GM23338 (cell line): ENCODE measurements at regions not wholly inside any gene's neighbourhood (a gene's known extent, or its start where the extent isn't known, plus 50 kb on each side); places are given as distances from the start of the nearest gene placed in this dataset.

Experiments used
- ATAC-seq: fragments of 200-7000 bp; cut with Tn5 transposase; 3 replicates; pipeline ENCODE4 v1.9.1; 2020
- DNase-seq: peaks from one replicate; pipeline ENCODE4 v3.0.0-alpha.2; 2015; ENCODE audit warnings: low spot score
- H2AFZ ChIP-seq: fragments of 200-600 bp; sonication (generic); 2 replicates; pipeline ENCODE4 v1.8.0; 2016; ENCODE audit warnings: antibody characterized with exemption, mild to moderate bottlenecking, moderate library complexity
- H3F3A ChIP-seq: fragments of 200-600 bp; sonication (generic); replicated peaks from 2 replicates; pipeline ENCODE4 v1.8.0; 2017; ENCODE audit warnings: antibody characterized with exemption, mixed run types, low read depth
- H3K27ac ChIP-seq: fragments of 200-600 bp; sonication (generic); 2 replicates; pipeline ENCODE4 v1.6.1; 2016; ENCODE audit warnings: low read depth
- H3K27me3 ChIP-seq: fragments of 200-600 bp; sonication (generic); 2 replicates; pipeline ENCODE4 v1.8.0; 2016; ENCODE audit warnings: mild to moderate bottlenecking, mixed run types, moderate library complexity; ENCODE audit not compliant: insufficient read depth
- H3K36me3 ChIP-seq: fragments of 200-600 bp; sonication (generic); 2 replicates; pipeline ENCODE4 v1.8.0; 2016; ENCODE audit warnings: mild to moderate bottlenecking; ENCODE audit not compliant: insufficient read depth
- H3K4me1 ChIP-seq: fragments of 200-600 bp; sonication (generic); 2 replicates; pipeline ENCODE4 v1.8.0; 2016; ENCODE audit warnings: mild to moderate bottlenecking, moderate library complexity; ENCODE audit not compliant: insufficient read depth
- H3K4me2 ChIP-seq: fragments of 200-600 bp; sonication (generic); 2 replicates; pipeline ENCODE4 v1.7.1; 2017; ENCODE audit warnings: mixed run types
- H3K4me3 ChIP-seq: fragments of 200-600 bp; sonication (generic); 2 replicates; pipeline ENCODE4 v1.6.1; 2016; ENCODE audit warnings: mixed run types
- H3K79me2 ChIP-seq: fragments of 200-600 bp; sonication (generic); replicated peaks from 2 replicates; pipeline ENCODE4 v1.8.0; 2017; ENCODE audit warnings: mild to moderate bottlenecking; ENCODE audit not compliant: insufficient read depth
- H3K9me2 ChIP-seq: fragments of 200-600 bp; sonication (generic); 2 replicates; pipeline ENCODE4 v1.8.0; 2017; ENCODE audit not compliant: insufficient read depth
- H4K20me1 ChIP-seq: fragments of 200-600 bp; sonication (generic); replicated peaks from 2 replicates; pipeline ENCODE4 v1.8.0; 2017; ENCODE audit warnings: mild to moderate bottlenecking; ENCODE audit not compliant: insufficient read depth
- H3K27ac Mint-ChIP-seq: 2 replicates; pipeline ENCODE4 v1.8.0; 2020; ENCODE audit warnings: inconsistent platforms, mild to moderate bottlenecking, moderate library complexity, mixed read lengths
- H3K27me3 Mint-ChIP-seq: 3 replicates; pipeline ENCODE4 v1.8.0; 2022; ENCODE audit warnings: low read depth, mild to moderate bottlenecking, moderate library complexity, mixed read lengths, inconsistent platforms; ENCODE audit not compliant: insufficient read depth, poor library complexity
- H3K36me3 Mint-ChIP-seq: 3 replicates; pipeline ENCODE4 v1.8.0; 2021; ENCODE audit warnings: low read depth, mild to moderate bottlenecking, inconsistent platforms, moderate library complexity, mixed read lengths
- H3K4me1 Mint-ChIP-seq: 3 replicates; pipeline ENCODE4 v1.8.0; 2020; ENCODE audit warnings: mild to moderate bottlenecking, inconsistent platforms, mixed read lengths
- H3K4me3 Mint-ChIP-seq: 3 replicates; pipeline ENCODE4 v1.8.0; 2021; ENCODE audit warnings: moderate library complexity, mild to moderate bottlenecking, inconsistent platforms, mixed read lengths
- H3K9me3 Mint-ChIP-seq: 3 replicates; pipeline ENCODE4 v1.8.0; 2020; ENCODE audit warnings: moderate library complexity, mild to moderate bottlenecking, inconsistent platforms, mixed read lengths
- CREB1 ChIP-seq: fragments of 250-450 bp; sonication (Bioruptor Pico); IDR thresholded peaks from 2 replicates; pipeline ENCODE4 v1.5.0; 2020; ENCODE audit warnings: low read depth, mild to moderate bottlenecking, moderate library complexity
- EZH2 ChIP-seq: fragments of 200-600 bp; sonication (generic); IDR thresholded peaks from one replicate; pipeline ENCODE4 v1.8.0; 2017; ENCODE audit warnings: antibody characterized with exemption, mild to moderate bottlenecking, low read depth; ENCODE audit not compliant: unreplicated experiment
- EZH2phosphoT487 ChIP-seq: fragments of 200-600 bp; sonication (generic); IDR thresholded peaks from one replicate; pipeline ENCODE4 v1.8.1; 2018; ENCODE audit warnings: antibody characterized with exemption; ENCODE audit not compliant: unreplicated experiment
- JUNB ChIP-seq: IDR thresholded peaks from one replicate; pipeline ENCODE4 v1.6.1; 2016; ENCODE audit warnings: antibody characterized with exemption; ENCODE audit not compliant: unreplicated experiment
- NANOG ChIP-seq: IDR thresholded peaks from 2 replicates; pipeline ENCODE4 v1.6.1; 2016; ENCODE audit warnings: antibody characterized with exemption, borderline replicate concordance
- POLR2AphosphoS5 ChIP-seq: IDR thresholded peaks from 2 replicates; pipeline ENCODE4 v1.6.1; 2016; ENCODE audit warnings: antibody characterized with exemption, low read depth
- STAT1 ChIP-seq: IDR thresholded peaks from one replicate; pipeline ENCODE4 v1.6.1; 2016; ENCODE audit warnings: antibody characterized with exemption; ENCODE audit not compliant: unreplicated experiment
- ZNF114 ChIP-seq: fragments of 250-450 bp; sonication (Bioruptor Pico); IDR thresholded peaks from 2 replicates; pipeline ENCODE4 v1.5.0; 2020; ENCODE audit warnings: mild to moderate bottlenecking, moderate library complexity
- ZNF331 ChIP-seq: fragments of 250-450 bp; sonication (Bioruptor Pico); IDR thresholded peaks from 2 replicates; pipeline ENCODE4 v1.5.0; 2020; ENCODE audit warnings: low read depth, mild to moderate bottlenecking, moderate library complexity
- TF ChIP-seq, protein P1 (sequence below), 2 experiments: fragments of 200-600 bp in 1 of 2; sonication (generic) in 1 of 2; conservative IDR thresholded peaks; 2 replicates each; pipeline versions ENCODE4 v1.5.1 to v1.6.1; 2016 to 2017; ENCODE audit warnings: antibody characterized with exemption in 2 of 2, low read depth in 2 of 2, mild to moderate bottlenecking in 2 of 2, moderate library complexity in 1 of 2
- TF ChIP-seq, protein P2 (sequence below): fragments of 250-450 bp; sonication (Bioruptor Pico); IDR thresholded peaks from 2 replicates; pipeline ENCODE4 v1.5.0; 2020; ENCODE audit warnings: mild to moderate bottlenecking, moderate library complexity
- TF ChIP-seq, protein P3 (sequence below): IDR thresholded peaks from 2 replicates; pipeline ENCODE4 v1.6.1; 2016; ENCODE audit warnings: antibody characterized with exemption

DNA sequence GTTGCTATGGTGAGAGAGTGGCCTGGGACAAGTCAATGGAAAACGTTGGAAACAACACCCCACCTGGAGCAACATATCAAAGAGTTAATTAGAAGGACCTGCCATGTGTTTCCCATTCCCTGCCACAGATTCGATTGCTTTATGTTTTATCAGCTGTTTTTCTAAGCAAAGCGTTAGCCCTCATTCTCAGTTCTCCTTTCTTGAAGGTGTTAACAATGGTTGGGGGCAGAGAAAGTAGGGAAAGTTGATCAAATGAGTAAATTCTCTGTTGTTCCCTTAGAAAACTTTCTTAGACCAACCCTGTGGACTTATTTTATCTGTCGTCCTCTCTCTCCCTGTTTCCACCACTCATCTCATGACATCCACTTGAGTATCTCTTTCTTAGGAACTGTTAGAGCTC lies 102.5 kb downstream of the ADAMTS15 start:
- H3K4me1 Mint-ChIP-seq: peaks cover 9% of the 10 kb centered on the region; the same call in 2 of the 3 replicates
- H4K20me1 ChIP-seq: no peaks in the 10 kb centered on the region
- H3K4me3 ChIP-seq: no peak overlapping the region
- H3K79me2 ChIP-seq: no peaks in the 10 kb centered on the region
- DNase-seq: no peak
- H3K4me1 ChIP-seq: peaks cover 14% of the 10 kb centered on the region; the same call in 1 of the 2 replicates
- H3K4me2 ChIP-seq: no peak overlapping the region
- TF ChIP-seq, protein P1, sequence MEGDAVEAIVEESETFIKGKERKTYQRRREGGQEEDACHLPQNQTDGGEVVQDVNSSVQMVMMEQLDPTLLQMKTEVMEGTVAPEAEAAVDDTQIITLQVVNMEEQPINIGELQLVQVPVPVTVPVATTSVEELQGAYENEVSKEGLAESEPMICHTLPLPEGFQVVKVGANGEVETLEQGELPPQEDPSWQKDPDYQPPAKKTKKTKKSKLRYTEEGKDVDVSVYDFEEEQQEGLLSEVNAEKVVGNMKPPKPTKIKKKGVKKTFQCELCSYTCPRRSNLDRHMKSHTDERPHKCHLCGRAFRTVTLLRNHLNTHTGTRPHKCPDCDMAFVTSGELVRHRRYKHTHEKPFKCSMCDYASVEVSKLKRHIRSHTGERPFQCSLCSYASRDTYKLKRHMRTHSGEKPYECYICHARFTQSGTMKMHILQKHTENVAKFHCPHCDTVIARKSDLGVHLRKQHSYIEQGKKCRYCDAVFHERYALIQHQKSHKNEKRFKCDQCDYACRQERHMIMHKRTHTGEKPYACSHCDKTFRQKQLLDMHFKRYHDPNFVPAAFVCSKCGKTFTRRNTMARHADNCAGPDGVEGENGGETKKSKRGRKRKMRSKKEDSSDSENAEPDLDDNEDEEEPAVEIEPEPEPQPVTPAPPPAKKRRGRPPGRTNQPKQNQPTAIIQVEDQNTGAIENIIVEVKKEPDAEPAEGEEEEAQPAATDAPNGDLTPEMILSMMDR (conservative IDR thresholded peaks at IDR 0.05; ENCODE audit: low read depth in 2 of 2): no peak
- TF ChIP-seq ZNF114 (CRISPR knock-in tag) (no peak), JUNB (no peak), ZNF331 (CRISPR knock-in tag) (no peak), EZH2phosphoT487 (no peak), EZH2 (no peak), NANOG (no peak), POLR2AphosphoS5 (no peak), STAT1 (no peak), CREB1 (CRISPR knock-in tag) (no peak)
- TF ChIP-seq, protein P2, sequence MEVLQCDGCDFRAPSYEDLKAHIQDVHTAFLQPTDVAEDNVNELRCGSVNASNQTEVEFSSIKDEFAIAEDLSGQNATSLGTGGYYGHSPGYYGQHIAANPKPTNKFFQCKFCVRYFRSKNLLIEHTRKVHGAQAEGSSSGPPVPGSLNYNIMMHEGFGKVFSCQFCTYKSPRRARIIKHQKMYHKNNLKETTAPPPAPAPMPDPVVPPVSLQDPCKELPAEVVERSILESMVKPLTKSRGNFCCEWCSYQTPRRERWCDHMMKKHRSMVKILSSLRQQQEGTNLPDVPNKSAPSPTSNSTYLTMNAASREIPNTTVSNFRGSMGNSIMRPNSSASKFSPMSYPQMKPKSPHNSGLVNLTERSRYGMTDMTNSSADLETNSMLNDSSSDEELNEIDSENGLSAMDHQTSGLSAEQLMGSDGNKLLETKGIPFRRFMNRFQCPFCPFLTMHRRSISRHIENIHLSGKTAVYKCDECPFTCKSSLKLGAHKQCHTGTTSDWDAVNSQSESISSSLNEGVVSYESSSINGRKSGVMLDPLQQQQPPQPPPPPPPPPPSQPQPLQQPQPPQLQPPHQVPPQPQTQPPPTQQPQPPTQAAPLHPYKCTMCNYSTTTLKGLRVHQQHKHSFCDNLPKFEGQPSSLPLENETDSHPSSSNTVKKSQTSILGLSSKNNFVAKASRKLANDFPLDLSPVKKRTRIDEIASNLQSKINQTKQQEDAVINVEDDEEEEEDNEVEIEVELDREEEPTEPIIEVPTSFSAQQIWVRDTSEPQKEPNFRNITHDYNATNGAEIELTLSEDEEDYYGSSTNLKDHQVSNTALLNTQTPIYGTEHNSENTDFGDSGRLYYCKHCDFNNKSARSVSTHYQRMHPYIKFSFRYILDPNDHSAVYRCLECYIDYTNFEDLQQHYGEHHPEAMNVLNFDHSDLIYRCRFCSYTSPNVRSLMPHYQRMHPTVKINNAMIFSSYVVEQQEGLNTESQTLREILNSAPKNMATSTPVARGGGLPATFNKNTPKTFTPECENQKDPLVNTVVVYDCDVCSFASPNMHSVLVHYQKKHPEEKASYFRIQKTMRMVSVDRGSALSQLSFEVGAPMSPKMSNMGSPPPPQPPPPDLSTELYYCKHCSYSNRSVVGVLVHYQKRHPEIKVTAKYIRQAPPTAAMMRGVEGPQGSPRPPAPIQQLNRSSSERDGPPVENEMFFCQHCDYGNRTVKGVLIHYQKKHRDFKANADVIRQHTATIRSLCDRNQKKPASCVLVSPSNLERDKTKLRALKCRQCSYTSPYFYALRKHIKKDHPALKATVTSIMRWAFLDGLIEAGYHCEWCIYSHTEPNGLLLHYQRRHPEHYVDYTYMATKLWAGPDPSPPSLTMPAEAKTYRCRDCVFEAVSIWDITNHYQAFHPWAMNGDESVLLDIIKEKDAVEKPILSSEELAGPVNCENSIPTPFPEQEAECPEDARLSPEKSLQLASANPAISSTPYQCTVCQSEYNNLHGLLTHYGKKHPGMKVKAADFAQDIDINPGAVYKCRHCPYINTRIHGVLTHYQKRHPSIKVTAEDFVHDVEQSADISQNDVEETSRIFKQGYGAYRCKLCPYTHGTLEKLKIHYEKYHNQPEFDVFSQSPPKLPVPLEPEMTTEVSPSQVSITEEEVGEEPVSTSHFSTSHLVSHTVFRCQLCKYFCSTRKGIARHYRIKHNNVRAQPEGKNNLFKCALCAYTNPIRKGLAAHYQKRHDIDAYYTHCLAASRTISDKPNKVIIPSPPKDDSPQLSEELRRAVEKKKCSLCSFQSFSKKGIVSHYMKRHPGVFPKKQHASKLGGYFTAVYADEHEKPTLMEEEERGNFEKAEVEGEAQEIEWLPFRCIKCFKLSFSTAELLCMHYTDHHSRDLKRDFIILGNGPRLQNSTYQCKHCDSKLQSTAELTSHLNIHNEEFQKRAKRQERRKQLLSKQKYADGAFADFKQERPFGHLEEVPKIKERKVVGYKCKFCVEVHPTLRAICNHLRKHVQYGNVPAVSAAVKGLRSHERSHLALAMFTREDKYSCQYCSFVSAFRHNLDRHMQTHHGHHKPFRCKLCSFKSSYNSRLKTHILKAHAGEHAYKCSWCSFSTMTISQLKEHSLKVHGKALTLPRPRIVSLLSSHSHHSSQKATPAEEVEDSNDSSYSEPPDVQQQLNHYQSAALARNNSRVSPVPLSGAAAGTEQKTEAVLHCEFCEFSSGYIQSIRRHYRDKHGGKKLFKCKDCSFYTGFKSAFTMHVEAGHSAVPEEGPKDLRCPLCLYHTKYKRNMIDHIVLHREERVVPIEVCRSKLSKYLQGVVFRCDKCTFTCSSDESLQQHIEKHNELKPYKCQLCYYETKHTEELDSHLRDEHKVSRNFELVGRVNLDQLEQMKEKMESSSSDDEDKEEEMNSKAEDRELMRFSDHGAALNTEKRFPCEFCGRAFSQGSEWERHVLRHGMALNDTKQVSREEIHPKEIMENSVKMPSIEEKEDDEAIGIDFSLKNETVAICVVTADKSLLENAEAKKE (CRISPR knock-in tag): no peak
- TF ChIP-seq, protein P3, sequence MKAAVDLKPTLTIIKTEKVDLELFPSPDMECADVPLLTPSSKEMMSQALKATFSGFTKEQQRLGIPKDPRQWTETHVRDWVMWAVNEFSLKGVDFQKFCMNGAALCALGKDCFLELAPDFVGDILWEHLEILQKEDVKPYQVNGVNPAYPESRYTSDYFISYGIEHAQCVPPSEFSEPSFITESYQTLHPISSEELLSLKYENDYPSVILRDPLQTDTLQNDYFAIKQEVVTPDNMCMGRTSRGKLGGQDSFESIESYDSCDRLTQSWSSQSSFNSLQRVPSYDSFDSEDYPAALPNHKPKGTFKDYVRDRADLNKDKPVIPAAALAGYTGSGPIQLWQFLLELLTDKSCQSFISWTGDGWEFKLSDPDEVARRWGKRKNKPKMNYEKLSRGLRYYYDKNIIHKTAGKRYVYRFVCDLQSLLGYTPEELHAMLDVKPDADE: no peak
- H3K9me3 Mint-ChIP-seq: no peaks in the 10 kb centered on the region
- ATAC-seq: no peak
- H3K27ac ChIP-seq: no peak overlapping the region
- no peaks in the 10 kb centered on the region for H3K36me3 ChIP-seq
- H3F3A ChIP-seq: no peaks in the 10 kb centered on the region
- 0 out of 2 replicates have a peak, but pooled peaks cover 2% of the 10 kb centered on the region for H3K9me2 ChIP-seq
- no peak overlapping the region for H3K4me3 Mint-ChIP-seq
- H2AFZ ChIP-seq: no peak overlapping the region
- H3K27me3 ChIP-seq: no peaks in the 10 kb centered on the region
- H3K27ac Mint-ChIP-seq: no peak overlapping the region
- no peaks in the 10 kb centered on the region for H3K36me3 Mint-ChIP-seq
- peaks cover 2% of the 10 kb centered on the region for H3K27me3 Mint-ChIP-seq
